ENCODE measurements at regions not wholly inside any gene's neighbourhood (a gene's known extent, or its start where the extent isn't known, plus 50 kb on each side); places are given as distances from the start of the nearest gene placed in this dataset.

DNA sequence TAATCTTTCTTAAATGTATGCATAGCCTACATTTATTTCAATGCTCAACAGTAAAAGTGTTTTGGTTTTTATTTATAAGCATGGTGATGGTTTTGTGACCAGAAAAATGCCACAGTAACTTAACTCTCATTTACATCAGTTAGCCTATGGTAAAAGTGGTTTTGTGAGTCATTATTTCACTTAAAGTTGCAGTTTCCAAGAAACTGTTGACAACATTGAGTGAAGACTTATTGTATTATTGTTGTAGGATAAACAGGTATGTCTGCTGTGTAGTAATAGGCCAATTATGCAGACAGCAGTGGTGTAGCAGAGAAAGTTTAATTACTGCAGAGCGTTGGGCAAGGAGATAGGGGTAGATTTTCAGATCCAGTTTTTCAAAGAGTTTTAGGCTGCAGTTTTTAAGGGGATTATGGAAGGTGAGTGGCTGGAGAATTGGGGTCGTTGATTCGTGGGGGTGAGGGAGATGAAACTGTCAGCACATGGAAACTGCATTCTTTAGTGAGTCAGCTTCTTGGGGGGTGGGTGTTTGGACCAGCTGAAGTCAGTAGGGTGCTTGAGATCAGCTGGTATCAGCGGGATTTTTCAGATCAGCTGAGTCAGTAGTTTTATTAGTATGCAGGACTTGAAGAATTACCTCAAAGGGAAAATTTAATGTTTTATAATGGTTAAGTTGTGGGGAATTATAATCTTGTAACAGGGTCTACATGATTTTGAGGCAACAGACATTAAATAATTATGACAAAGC lies 168.7 kb upstream of the FMN2 start:
- peaks cover 3% of the 10 kb centered on the region for H3K27me3 Mint-ChIP-seq
- no peaks in the 10 kb centered on the region for H3K9me3 Mint-ChIP-seq
- no peaks in the 10 kb centered on the region for H3K4me1 Mint-ChIP-seq
- no peak overlapping the region for H3K4me3 Mint-ChIP-seq
- no peak overlapping the region for H3K27ac Mint-ChIP-seq
- no peaks in the 10 kb centered on the region for H3K36me3 Mint-ChIP-seq

DNA sequence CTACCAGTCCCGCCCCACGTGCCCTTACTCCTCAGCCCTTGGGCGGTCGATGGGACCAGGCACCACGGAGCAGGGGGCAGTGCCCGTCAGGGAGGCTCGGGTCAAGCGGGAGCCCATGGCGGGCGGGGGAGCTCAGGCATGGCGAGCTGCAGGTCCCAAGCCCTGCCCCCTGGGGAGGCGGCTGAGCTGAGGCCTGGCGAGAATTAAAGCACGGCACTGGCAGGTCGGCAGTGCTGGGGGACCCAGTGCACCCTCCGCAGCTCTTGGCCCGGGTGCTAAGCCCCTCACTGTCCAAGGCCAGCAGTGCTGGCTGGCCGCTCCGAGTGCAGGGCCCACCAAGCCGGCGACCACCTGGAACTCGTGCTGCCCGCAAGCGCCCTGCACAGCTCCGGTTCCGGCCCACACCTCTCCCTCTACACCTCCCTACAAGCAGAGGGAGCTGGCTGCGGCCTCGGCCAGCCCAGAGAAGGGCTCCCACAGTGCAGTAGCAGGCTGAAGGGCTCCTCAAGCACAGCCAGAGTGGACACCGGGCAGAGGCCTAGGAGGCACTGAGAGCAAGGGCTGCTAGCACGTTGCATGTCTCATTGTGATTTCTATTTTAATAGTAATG lies 166.8 kb upstream of the FMN2 start:
- Mint-ChIP-seq H3K27me3 (no peaks in the 10 kb centered on the region), H3K4me3 (no peak overlapping the region), H3K4me1 (no peaks in the 10 kb centered on the region)

DNA sequence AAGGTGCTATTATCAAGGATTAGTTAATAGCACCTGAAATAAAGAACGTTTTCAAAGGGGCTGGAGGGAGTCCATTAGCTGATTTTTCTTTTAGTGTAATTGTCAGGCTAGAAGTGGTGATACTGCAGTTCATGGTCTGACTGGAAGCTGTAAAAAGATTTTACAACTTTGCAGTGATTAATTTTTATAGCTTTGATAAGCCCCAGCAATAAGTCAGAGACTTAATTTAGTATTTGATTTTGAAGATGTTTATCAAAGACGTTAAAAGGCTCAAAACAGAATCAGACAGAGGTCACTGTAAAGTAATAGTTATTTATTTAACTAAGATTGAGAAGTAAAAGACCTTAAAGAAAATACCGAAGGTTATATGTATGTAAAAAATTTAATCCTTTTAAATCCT lies 165.5 kb upstream of the FMN2 start:
- no peaks in the 10 kb centered on the region for H3K9me3 Mint-ChIP-seq
- no peaks in the 10 kb centered on the region for H3K36me3 Mint-ChIP-seq
- no peak overlapping the region for H3K27ac Mint-ChIP-seq
- no peak overlapping the region for H3K4me3 Mint-ChIP-seq
- no peaks in the 10 kb centered on the region for H3K27me3 Mint-ChIP-seq
- no peaks in the 10 kb centered on the region for H3K4me1 Mint-ChIP-seq

More for the DNA sequence above, 166.8 kb upstream of the FMN2 start:
- Mint-ChIP-seq H3K9me3 (no peaks in the 10 kb centered on the region), H3K27ac (no peak overlapping the region), H3K36me3 (no peaks in the 10 kb centered on the region)

DNA sequence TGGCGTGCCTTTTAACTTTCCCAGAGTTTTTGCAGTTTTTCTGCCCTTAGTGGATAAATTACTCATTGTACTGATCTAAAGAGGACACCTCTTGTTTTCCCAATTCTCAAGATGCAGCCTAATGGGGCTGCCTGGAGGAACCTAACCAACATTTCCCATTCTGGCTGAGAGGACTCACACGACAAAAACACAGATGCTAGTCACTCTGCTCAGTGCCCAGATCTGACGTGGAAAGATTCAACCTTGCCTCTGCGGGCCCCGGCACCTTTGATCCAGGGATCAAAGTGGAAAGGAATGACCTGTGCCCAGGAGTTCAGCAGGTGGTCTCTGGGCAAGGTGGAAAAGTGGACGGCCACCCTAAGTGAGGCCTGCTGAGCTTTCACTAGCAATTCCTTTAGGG lies 162.4 kb upstream of the FMN2 start:
- Mint-ChIP-seq H3K4me3 (no peak overlapping the region), H3K36me3 (no peaks in the 10 kb centered on the region), H3K4me1 (no peaks in the 10 kb centered on the region), H3K9me3 (no peaks in the 10 kb centered on the region), H3K27me3 (no peaks in the 10 kb centered on the region), H3K27ac (no peak overlapping the region)

DNA sequence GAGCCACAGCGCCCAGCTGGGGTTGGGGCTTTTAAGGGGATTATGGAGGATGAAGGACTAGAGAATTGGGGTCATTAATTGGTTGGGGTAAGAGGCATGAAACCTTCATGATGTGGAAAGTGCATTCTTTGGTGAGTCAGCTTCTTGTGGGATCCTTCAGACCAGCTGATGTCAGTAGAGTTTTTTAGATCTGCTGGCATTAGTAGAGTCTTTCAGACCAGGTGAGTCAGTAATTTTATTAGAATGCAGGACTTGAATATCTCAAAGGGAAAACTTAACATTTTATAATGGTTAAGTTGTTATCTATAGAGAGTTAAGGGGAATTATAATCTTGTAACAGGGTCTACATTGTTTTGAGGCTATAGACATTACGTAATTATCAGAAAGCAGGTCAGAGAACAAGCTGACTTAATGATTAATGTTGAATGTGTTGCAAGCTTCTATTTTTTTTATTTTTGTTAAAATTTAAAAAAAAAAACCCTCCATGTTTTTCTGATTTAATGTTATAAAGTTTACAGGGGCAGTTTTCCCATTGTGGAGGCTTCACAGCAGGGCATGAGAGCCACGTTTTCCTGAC lies 160.9 kb upstream of the FMN2 start:
- no peak overlapping the region for H3K4me3 Mint-ChIP-seq
- no peaks in the 10 kb centered on the region for H3K36me3 Mint-ChIP-seq
- no peaks in the 10 kb centered on the region for H3K9me3 Mint-ChIP-seq
- H3K27me3 Mint-ChIP-seq, result no peaks in the 10 kb centered on the region
- no peak overlapping the region for H3K27ac Mint-ChIP-seq
- H3K4me1 Mint-ChIP-seq, result no peaks in the 10 kb centered on the region

DNA sequence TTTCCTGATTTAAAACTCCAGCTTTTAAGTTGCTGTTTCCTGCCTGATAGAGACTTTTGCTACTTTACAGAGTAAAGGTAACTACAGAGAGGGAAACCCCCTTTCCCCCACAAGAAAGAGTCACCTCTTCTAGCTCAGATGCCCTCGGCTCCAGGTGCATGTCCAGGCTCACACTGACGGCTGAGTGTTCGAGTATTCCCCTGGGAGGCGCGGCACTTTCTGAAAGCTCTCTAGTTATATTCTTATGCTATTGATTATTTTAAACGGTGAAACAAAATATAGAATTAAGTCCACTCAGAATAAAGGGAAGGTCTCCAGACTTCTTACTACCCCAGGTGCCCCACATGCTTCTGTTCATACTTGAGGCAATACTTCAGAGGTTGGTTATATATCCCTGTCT lies 160.3 kb upstream of the FMN2 start:
- H3K9me3 Mint-ChIP-seq, result no peaks in the 10 kb centered on the region
- H3K27ac Mint-ChIP-seq, result no peak overlapping the region
- no peak overlapping the region for H3K4me3 Mint-ChIP-seq
- no peaks in the 10 kb centered on the region for H3K27me3 Mint-ChIP-seq
- no peaks in the 10 kb centered on the region for H3K36me3 Mint-ChIP-seq
- H3K4me1 Mint-ChIP-seq, result no peaks in the 10 kb centered on the region

DNA sequence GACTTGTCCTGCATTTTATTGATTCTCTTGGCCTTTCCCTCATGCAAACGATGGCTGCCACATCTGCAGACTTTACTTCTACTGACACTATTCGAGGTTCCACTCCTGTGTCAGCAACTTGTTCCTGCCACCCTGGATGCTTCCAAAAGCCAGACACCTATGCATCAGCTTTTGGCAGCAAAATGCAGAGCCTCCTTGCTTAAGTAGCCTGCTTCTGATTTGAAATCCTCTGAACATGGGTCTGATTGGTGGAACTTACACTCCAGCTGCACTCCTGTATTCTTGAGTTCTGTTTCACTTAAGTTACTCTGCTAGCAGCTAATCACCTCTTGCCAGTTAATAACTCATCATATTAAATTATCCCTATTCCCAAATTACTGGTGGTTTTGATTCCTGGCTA lies 152.1 kb upstream of the FMN2 start:
- Mint-ChIP-seq H3K27ac (no peak overlapping the region), H3K4me1 (no peaks in the 10 kb centered on the region), H3K27me3 (peaks cover 3% of the 10 kb centered on the region), H3K9me3 (no peaks in the 10 kb centered on the region), H3K36me3 (no peaks in the 10 kb centered on the region), H3K4me3 (no peak overlapping the region)

DNA sequence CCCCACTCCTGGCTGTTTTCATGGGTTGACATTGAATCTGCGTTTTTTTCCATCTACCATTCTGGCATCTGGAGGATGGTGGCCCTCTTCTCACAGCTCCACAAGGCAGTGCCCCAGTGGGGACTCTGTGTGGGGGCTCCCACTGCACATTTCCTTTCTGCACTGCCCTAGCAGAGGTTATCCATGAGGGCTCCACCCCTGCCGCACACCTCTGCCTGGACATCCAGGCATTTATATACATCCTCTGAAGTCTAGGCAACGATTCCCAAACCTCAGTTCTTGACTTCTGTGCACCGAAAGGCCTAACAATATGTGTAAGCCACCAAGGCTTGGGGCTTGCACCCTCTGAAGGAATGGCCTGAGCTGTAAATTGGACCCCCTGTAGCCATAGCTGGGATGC lies 147.9 kb upstream of the FMN2 start:
- no peak overlapping the region for H3K4me3 Mint-ChIP-seq
- no peak overlapping the region for H3K27ac Mint-ChIP-seq

DNA sequence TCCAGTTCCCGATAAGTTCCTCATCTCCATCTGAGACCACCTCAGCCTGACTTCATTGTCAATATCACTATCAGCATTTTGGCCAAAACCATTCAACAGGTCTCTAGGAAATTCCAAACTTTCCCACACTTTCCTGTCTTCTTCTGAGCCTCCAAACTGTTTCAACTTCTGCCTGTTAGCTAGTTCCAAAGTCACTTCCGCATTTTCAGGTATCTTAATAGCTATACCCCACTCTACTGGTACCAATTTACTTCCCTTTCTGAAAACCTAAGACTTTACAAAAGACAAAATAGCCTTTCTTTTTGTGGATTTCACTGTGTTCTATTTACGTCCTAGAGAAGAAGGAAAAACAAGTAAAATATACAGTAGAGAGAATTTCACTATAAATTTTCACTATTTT lies 147.0 kb upstream of the FMN2 start:
- Mint-ChIP-seq H3K4me1 (no peaks in the 10 kb centered on the region), H3K4me3 (no peak overlapping the region), H3K9me3 (no peaks in the 10 kb centered on the region), H3K36me3 (no peaks in the 10 kb centered on the region), H3K27ac (no peak overlapping the region), H3K27me3 (peaks cover 3% of the 10 kb centered on the region)

More for the DNA sequence above, 147.9 kb upstream of the FMN2 start:
- Mint-ChIP-seq H3K9me3 (no peaks in the 10 kb centered on the region), H3K36me3 (no peaks in the 10 kb centered on the region), H3K4me1 (no peaks in the 10 kb centered on the region), H3K27me3 (peaks cover 3% of the 10 kb centered on the region)

DNA sequence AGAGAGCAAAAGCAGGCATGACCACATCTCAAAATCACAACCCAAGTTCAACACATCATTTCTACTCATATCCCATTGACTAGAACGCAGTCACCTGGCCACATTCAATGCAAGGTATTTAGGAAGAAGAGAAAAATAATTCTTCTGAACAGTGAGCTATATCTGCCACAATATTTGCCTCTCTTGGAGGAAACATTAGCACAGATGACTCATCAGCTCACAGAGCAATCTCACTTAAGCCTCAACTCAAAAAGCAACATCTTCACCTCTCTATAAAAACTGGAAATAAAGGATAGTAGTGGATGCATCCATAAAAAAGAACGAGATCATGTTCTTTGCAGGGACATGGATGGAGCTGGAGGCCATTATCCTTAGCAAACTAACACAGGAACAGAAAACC lies 143.9 kb upstream of the FMN2 start:
- no peaks in the 10 kb centered on the region for H3K36me3 Mint-ChIP-seq
- no peak overlapping the region for H3K4me3 Mint-ChIP-seq
- no peaks in the 10 kb centered on the region for H3K9me3 Mint-ChIP-seq
- no peaks in the 10 kb centered on the region for H3K4me1 Mint-ChIP-seq
- peaks cover 2% of the 10 kb centered on the region for H3K27me3 Mint-ChIP-seq
- no peak overlapping the region for H3K27ac Mint-ChIP-seq

DNA sequence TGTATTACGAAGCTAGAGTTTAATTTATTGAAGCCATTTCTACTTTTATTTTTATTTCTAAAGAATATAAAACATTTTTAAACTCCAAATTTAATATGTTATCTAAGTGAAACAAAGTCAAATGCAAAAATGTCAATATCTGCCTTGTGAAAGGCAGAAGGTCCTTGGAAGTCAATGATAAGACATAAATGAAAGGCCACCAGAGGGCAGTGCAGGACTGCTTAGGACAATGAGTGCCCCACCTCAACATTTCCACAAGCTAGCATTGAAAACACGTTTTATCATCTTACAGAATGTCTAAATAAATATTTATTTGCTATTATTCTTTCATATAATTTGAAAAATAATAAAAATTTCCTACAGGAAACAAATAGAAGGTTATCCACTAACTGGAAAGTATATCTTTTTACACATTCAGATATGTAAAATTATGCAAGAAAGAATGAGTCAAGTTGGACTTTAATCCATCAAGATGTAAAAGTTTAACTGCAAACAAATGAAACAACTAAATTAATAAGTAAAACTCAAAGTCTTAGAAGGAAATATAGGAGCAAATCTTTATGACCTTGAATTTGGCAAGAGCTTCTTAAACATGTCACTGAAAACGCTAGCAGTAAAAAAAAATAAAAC lies 140.1 kb upstream of the FMN2 start:
- H3K4me1 Mint-ChIP-seq, result no peaks in the 10 kb centered on the region
- H3K4me3 Mint-ChIP-seq, result no peak overlapping the region
- H3K27me3 Mint-ChIP-seq, result peaks cover 2% of the 10 kb centered on the region
- H3K36me3 Mint-ChIP-seq, result no peaks in the 10 kb centered on the region
- H3K9me3 Mint-ChIP-seq, result no peaks in the 10 kb centered on the region
- no peak overlapping the region for H3K27ac Mint-ChIP-seq

DNA sequence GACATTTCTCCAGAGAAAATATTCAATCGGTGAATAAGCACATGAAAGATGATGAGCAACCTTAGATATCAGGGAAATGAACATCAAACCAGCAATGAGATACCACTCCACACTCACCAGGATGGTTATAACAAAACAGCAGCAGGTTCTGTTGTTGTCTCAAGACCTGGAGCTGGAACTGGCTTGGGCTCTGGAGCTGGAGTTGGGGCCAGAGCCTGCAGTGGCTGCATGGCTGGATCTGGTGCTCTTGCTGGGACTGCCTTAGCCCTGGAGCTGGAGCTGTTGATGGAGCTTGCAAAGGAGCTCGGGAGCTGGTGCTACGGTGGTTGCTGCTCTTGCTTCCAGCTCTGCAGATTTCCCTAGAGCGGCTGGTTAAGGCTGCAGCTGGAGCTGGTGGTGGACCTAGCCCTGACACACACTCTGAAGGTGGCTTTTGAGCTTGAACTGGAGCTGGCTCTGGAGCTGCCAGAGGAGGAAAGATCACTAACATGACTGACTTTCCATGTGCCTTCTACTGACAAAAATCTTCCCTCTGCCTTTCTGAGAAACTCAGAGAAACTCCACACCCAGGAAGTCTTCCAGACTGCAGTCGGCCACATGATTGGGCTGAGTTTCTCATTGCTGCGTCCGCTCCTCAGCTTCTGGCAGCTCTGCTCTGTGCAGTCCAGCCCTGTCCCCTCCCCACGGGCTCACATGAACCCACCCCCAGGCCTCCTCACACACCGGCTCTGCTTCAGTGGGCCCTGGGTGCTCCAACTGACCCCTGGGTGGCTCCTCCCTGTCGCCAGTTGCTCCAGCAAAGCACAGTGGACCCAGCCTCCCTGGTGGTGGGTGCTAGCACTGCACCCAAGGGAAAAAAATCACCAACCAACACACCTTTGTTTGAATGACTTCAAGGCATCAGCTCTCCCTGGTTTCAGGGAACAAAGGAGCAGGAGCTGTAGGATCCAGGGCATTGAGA lies 139.1 kb upstream of the FMN2 start:
- no peak overlapping the region for H3K4me3 Mint-ChIP-seq
- H3K4me1 Mint-ChIP-seq, result no peaks in the 10 kb centered on the region
- no peaks in the 10 kb centered on the region for H3K9me3 Mint-ChIP-seq
- no peaks in the 10 kb centered on the region for H3K36me3 Mint-ChIP-seq
- no peak overlapping the region for H3K27ac Mint-ChIP-seq
- H3K27me3 Mint-ChIP-seq, result peaks cover 5% of the 10 kb centered on the region

DNA sequence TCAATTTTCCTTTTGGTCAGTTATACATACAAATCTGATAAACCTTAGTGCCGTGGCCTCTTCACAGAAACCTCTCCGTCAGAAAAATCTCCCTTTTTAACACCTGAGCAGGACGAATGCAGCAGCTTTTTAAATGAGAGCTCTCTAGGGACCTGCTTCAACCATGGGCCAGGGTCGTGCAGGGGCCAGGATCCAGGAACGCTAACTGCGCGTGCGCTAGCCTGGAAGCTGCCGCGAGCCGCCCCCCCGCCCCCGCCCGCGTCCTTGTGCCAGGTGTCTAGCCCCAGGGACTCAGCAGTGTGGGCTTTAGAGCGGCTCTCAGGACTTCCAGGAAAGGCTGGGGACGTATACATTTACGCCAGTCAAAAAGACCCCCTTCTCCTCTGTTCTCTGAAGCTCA lies 136.8 kb upstream of the FMN2 start:
- H3K36me3 Mint-ChIP-seq, result no peaks in the 10 kb centered on the region
- H3K9me3 Mint-ChIP-seq, result no peaks in the 10 kb centered on the region

DNA sequence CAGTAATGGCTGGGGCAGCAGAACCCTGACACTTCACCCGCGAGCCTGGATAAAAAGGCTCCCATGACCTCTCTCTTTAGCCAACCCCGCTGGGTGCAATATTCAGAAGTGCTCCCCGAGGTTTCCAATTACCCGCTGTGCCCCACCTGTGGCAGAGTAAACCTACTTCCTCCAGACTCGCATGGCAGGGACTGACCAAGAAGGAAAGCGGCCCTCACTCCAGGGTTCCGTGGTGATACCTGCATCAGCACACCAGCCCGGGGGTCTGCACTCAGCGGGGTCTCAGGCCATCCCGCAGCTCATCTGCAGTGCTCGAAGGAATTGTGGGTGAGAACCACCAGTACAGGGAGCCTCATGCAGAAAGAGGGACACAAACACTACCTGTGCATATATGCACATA lies 136.3 kb upstream of the FMN2 start:
- Mint-ChIP-seq H3K4me1 (no peaks in the 10 kb centered on the region), H3K27ac (no peak overlapping the region), H3K9me3 (no peaks in the 10 kb centered on the region), H3K27me3 (peaks cover 3% of the 10 kb centered on the region), H3K4me3 (no peak overlapping the region), H3K36me3 (no peaks in the 10 kb centered on the region)

More for the DNA sequence above, 136.8 kb upstream of the FMN2 start:
- H3K27ac Mint-ChIP-seq, result no peak overlapping the region
- peaks cover 3% of the 10 kb centered on the region for H3K27me3 Mint-ChIP-seq
- H3K4me1 Mint-ChIP-seq, result no peaks in the 10 kb centered on the region
- no peak overlapping the region for H3K4me3 Mint-ChIP-seq

DNA sequence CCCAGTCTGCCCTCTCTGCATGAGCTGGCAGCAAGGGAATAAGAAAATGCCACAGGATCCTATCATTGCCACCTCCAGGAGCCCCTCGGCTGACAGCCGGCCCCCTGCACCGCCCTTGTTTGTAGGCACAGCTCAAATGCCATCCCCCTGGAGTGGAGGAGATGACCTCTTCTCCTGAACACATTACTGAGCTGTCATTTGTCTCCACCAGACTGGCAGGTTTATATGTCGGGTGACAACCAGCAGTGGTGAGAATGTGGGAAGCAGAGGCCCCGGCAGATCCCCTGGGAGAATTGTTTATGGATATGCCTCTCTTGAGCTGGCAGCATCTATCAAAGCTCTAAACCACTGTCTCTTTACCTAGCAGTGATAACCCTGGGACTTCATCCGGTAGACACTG lies 135.4 kb upstream of the FMN2 start:
- H3K27ac Mint-ChIP-seq, result no peak overlapping the region
- H3K4me1 Mint-ChIP-seq, result no peaks in the 10 kb centered on the region
- peaks cover 3% of the 10 kb centered on the region for H3K27me3 Mint-ChIP-seq

More for the DNA sequence above, 135.4 kb upstream of the FMN2 start:
- Mint-ChIP-seq H3K9me3 (no peaks in the 10 kb centered on the region), H3K4me3 (no peak overlapping the region), H3K36me3 (no peaks in the 10 kb centered on the region)

All from activated naive CD4-positive, alpha-beta T cell treated with anti-CD3 and anti-CD28 coated beads, Interleukin-2, amount 50 U/mL, for 24 hours (primary cell).